SK-N-SH (cell line): ENCODE measurements at regions not wholly inside any gene's neighbourhood (a gene's known extent, or its start where the extent isn't known, plus 50 kb on each side); places are given as distances from the start of the nearest gene placed in this dataset.

Experiments
- CTCF ChIA-PET: fragments of 300-600, 350-600 bp; formaldehyde crosslinking; extraction: SDS; loops from one replicate; lab custom pipeline; 2021; lab: Yijun Ruan, JAX
- POLR2A ChIA-PET: fragments of 350-600 bp; sonication (Branson Sonifier 250); formaldehyde crosslinking; extraction: SDS; loops from one replicate; lab custom pipeline; 2020; ENCODE audit warnings: antibody characterized with exemption, inconsistent platforms; lab: Yijun Ruan, JAX
- DNase-seq: peaks from one replicate; pipeline ENCODE4 v3.0.0; 2012
- H2AFZ ChIP-seq: fragments of 200-600 bp; sonication (generic); 2 replicates; pipeline ENCODE4 v1.8.1; 2016; ENCODE audit warnings: antibody characterized with exemption, mild to moderate bottlenecking, low read depth
- H3F3A ChIP-seq: fragments of 200-600 bp; sonication (generic); replicated peaks from 2 replicates; pipeline ENCODE3; 2016; ENCODE audit warnings: antibody characterized with exemption, mild to moderate bottlenecking; ENCODE audit not compliant: insufficient read depth
- H3K27ac ChIP-seq, 2 experiments: fragments of 200-500 bp in 1 of 2; fragments of 200-600 bp in 1 of 2; sonication (Bioruptor generic) in 1 of 2; sonication (generic), shearing (Covaris generic) in 1 of 2; 2 replicates each; pipeline versions ENCODE4 v1.5.1 to v1.6.1; 2014 to 2016; ENCODE audit warnings: low read depth in 2 of 2, inconsistent platforms in 1 of 2, low read length in 1 of 2, mild to moderate bottlenecking in 1 of 2, mixed read lengths in 1 of 2
- H3K27me3 ChIP-seq: fragments of 200-600 bp; sonication (generic), shearing (Covaris generic); 2 replicates; pipeline ENCODE4 v1.6.1; 2016; ENCODE audit warnings: mixed run types; ENCODE audit not compliant: insufficient read depth
- H3K36me3 ChIP-seq, 2 experiments: fragments of 200-500 bp in 1 of 2; fragments of 200-600 bp in 1 of 2; sonication (Bioruptor generic) in 1 of 2; sonication (generic) in 1 of 2; replicated peaks in 1 of 2; 2 replicates each; pipeline versions ENCODE3 to v1.5.1; 2014 to 2016; ENCODE audit warnings: low read length in 1 of 2, mild to moderate bottlenecking in 1 of 2; ENCODE audit not compliant: insufficient read depth in 2 of 2, control insufficient read depth in 1 of 2
- H3K4me1 ChIP-seq, 2 experiments: fragments of 200-500 bp in 1 of 2; fragments of 200-600 bp in 1 of 2; sonication (Bioruptor generic) in 1 of 2; sonication (generic), shearing (Covaris generic) in 1 of 2; 2 replicates each; pipeline versions ENCODE4 v1.5.1 to v1.6.1; 2014 to 2016; ENCODE audit warnings: low read depth in 1 of 2, low read length in 1 of 2, mixed run types in 1 of 2; ENCODE audit not compliant: insufficient read depth in 2 of 2, control insufficient read depth in 1 of 2
- H3K4me2 ChIP-seq: fragments of 200-600 bp; sonication (generic), shearing (Covaris generic); 2 replicates; pipeline ENCODE4 v1.6.1; 2017; ENCODE audit warnings: mixed run types
- H3K4me3 ChIP-seq, 2 experiments: fragments of 200-500 bp in 1 of 2; fragments of 200-600 bp in 1 of 2; sonication (Bioruptor generic) in 1 of 2; sonication (generic), shearing (Covaris generic) in 1 of 2; 2 replicates each; pipeline versions ENCODE4 v1.5.1 to v1.8.1; 2014 to 2016; ENCODE audit warnings: low read depth in 2 of 2, inconsistent platforms in 1 of 2, low read length in 1 of 2, mild to moderate bottlenecking in 1 of 2, mixed read lengths in 1 of 2, moderate library complexity in 1 of 2
- H3K79me2 ChIP-seq: fragments of 200-600 bp; sonication (generic); 2 replicates; pipeline ENCODE4 v1.8.1; 2017; ENCODE audit warnings: mild to moderate bottlenecking; ENCODE audit not compliant: insufficient read depth
- H3K9ac ChIP-seq: fragments of 200-600 bp; sonication (generic); 2 replicates; pipeline ENCODE4 v1.6.1; 2017; ENCODE audit warnings: mixed run types
- H3K9me2 ChIP-seq: fragments of 200-600 bp; sonication (generic); 2 replicates; pipeline ENCODE4 v1.6.1; 2017; ENCODE audit warnings: mixed run types
- H3K9me3 ChIP-seq: fragments of 200-600 bp; sonication (generic); 2 replicates; pipeline ENCODE4 v1.6.1; 2017; ENCODE audit warnings: mixed run types, mild to moderate bottlenecking, moderate library complexity
- H4K20me1 ChIP-seq: fragments of 200-600 bp; sonication (generic); 2 replicates; pipeline ENCODE4 v1.6.1; 2017; ENCODE audit warnings: mild to moderate bottlenecking, mixed run types; ENCODE audit not compliant: insufficient read depth
- CHD2 ChIP-seq: fragments of 150-350 bp; IDR thresholded peaks from 2 replicates; pipeline ENCODE4 v1.6.1; 2018; ENCODE audit warnings: low read length; ENCODE audit not compliant: partially characterized antibody
- ELF1 ChIP-seq: IDR thresholded peaks from 2 replicates; pipeline ENCODE4 v1.4.0; 2012
- EP300 ChIP-seq, 2 experiments: IDR thresholded peaks; 2 replicates each; pipeline versions ENCODE4 v1.4.0 to v1.6.1; 2012; ENCODE audit warnings: borderline replicate concordance in 1 of 2, low read depth in 1 of 2, low read length in 1 of 2
- EZH2phosphoT487 ChIP-seq: fragments of 200-600 bp; sonication (generic); IDR thresholded peaks from 2 replicates; pipeline ENCODE4 v1.6.1; 2017; ENCODE audit warnings: low read depth, mixed run types, mild to moderate bottlenecking, antibody characterized with exemption, moderate library complexity, borderline replicate concordance
- FOSL2 ChIP-seq: IDR thresholded peaks from 2 replicates; pipeline ENCODE4 v1.4.0; 2012; ENCODE audit warnings: low read depth, mild to moderate bottlenecking, moderate library complexity, borderline replicate concordance
- FOXJ3 ChIP-seq: sonication (generic); formaldehyde crosslinking; IDR thresholded peaks from 2 replicates; pipeline ENCODE4 v1.5.1; 2020; ENCODE audit warnings: mild to moderate bottlenecking, missing genetic modification reagents
- FOXM1 ChIP-seq: IDR thresholded peaks from 2 replicates; pipeline ENCODE4 v1.4.0; 2012; ENCODE audit warnings: low read depth, mild to moderate bottlenecking
- GABPA ChIP-seq: IDR thresholded peaks from 2 replicates; pipeline ENCODE4 v1.4.0; 2012; ENCODE audit warnings: low read depth, mild to moderate bottlenecking
- GATA2 ChIP-seq: sonication (generic); formaldehyde crosslinking; IDR thresholded peaks from 2 replicates; pipeline ENCODE4 v1.5.0; 2020; ENCODE audit warnings: mild to moderate bottlenecking, missing genetic modification reagents
- JUND ChIP-seq: IDR thresholded peaks from 2 replicates; pipeline ENCODE4 v1.4.0; 2012
- MAX ChIP-seq: IDR thresholded peaks from 2 replicates; pipeline ENCODE4 v1.4.0; 2012; ENCODE audit warnings: low read depth
- MEF2A ChIP-seq: IDR thresholded peaks from 2 replicates; pipeline ENCODE4 v1.4.0; 2012; ENCODE audit warnings: low read depth, borderline replicate concordance
- NFIC ChIP-seq: IDR thresholded peaks from 2 replicates; pipeline ENCODE4 v1.4.0; 2012; ENCODE audit warnings: borderline replicate concordance
- POLR2AphosphoS5 ChIP-seq: IDR thresholded peaks from 2 replicates; pipeline ENCODE4 v1.6.1; 2012; ENCODE audit warnings: low read depth, low read length
- RAD21 ChIP-seq: IDR thresholded peaks from 2 replicates; pipeline ENCODE4 v1.6.1; 2012; ENCODE audit warnings: mild to moderate bottlenecking, low read length
- RCOR1 ChIP-seq: fragments of 150-350 bp; IDR thresholded peaks from 2 replicates; pipeline ENCODE4 v1.6.1; 2017; ENCODE audit warnings: antibody characterized with exemption, low read length
- RFX5 ChIP-seq: IDR thresholded peaks from 2 replicates; pipeline ENCODE4 v1.6.1; 2012; ENCODE audit warnings: mild to moderate bottlenecking, improper control_type of control experiment, low read length
- RXRA ChIP-seq: IDR thresholded peaks from 2 replicates; pipeline ENCODE4 v1.4.0; 2012; ENCODE audit warnings: low read depth, mild to moderate bottlenecking, borderline replicate concordance
- SMC3 ChIP-seq: IDR thresholded peaks from 2 replicates; pipeline ENCODE4 v1.6.1; 2012; ENCODE audit warnings: low read depth, low read length, improper control_type of control experiment
- TAF1 ChIP-seq: IDR thresholded peaks from 2 replicates; pipeline ENCODE4 v1.6.1; 2012; ENCODE audit warnings: low read depth, mild to moderate bottlenecking, low read length, moderate library complexity, borderline replicate concordance
- TCF12 ChIP-seq: IDR thresholded peaks from 2 replicates; pipeline ENCODE4 v1.4.0; 2012
- TEAD4 ChIP-seq: IDR thresholded peaks from 2 replicates; pipeline ENCODE4 v1.4.0; 2012; ENCODE audit warnings: mild to moderate bottlenecking, borderline replicate concordance; ENCODE audit not compliant: insufficient read depth
- YY1 ChIP-seq: IDR thresholded peaks from 2 replicates; pipeline ENCODE4 v1.4.0; 2012; ENCODE audit warnings: low read depth, mild to moderate bottlenecking
- ZBTB33 ChIP-seq: IDR thresholded peaks from 2 replicates; pipeline ENCODE4 v1.4.0; 2012; ENCODE audit warnings: low read depth, borderline replicate concordance
- WGBS: methylation state at CpG from one replicate; pipeline ENCODE4 v1.1.6; 2017; ENCODE audit warnings: low lambda C conversion rate; 5-methylcytosine and 5-hydroxymethylcytosine counted together

- CTCF ChIA-PET, result interaction anchor here (1.9 kb wide), 1 partner anchor 10 kb away, joined by 4 read pairs; no protein-coding TSS in a partner anchor
- no peak for DNase-seq
- H3K27ac ChIP-seq, result no peak overlapping the region
- H3K9me2 ChIP-seq, result no peaks in the 10 kb centered on the region
- no peak overlapping the region for H3K4me2 ChIP-seq
- H4K20me1 ChIP-seq, result no peaks in the 10 kb centered on the region
- POLR2A ChIA-PET, result no interaction called here
- no peaks in the 10 kb centered on the region for H3K27me3 ChIP-seq
- no peaks in the 10 kb centered on the region for H3K79me2 ChIP-seq
- TF ChIP-seq RXRA (no peak), TAF1 (no peak), RAD21 (no peak), ELF1 (no peak), JUND (no peak), FOSL2 (no peak), GATA2 (no peak), GABPA (no peak), RFX5 (no peak), TCF12 (no peak), CHD2 (no peak), FOXJ3 (CRISPR knock-in tag) (no peak), EZH2phosphoT487 (no peak), MEF2A (no peak), MAX (no peak)
- no peaks in the 10 kb centered on the region for H3F3A ChIP-seq
- H3K9ac ChIP-seq, result no peak overlapping the region
- no peaks in the 10 kb centered on the region for H3K4me1 ChIP-seq
- no peak overlapping the region for H2AFZ ChIP-seq
- no peaks in the 10 kb centered on the region for H3K9me3 ChIP-seq
- no peak overlapping the region for H3K4me3 ChIP-seq
- no peaks in the 10 kb centered on the region for H3K36me3 ChIP-seq
Measured at GRCh38 chr2:122575076-122575475, 819.6 kb downstream of the TSN start.

- Histone ChIP-seq H4K20me1 (no peaks in the 10 kb centered on the region), H2AFZ (no peak overlapping the region), H3K4me2 (no peak overlapping the region), H3K9me2 (no peaks in the 10 kb centered on the region), H3K79me2 (no peaks in the 10 kb centered on the region), H3K9me3 (no peaks in the 10 kb centered on the region; the same call in 1 of the 2 replicates), H3K36me3 (no peaks in the 10 kb centered on the region), H3K4me3 (no peak overlapping the region), H3F3A (no peaks in the 10 kb centered on the region), H3K4me1 (no peaks in the 10 kb centered on the region), H3K27me3 (no peaks in the 10 kb centered on the region), H3K27ac (no peak overlapping the region), H3K9ac (no peak overlapping the region)
- CTCF ChIA-PET, result no interaction called here
- WGBS, result 18% methylated on average over 2 of the region's 2 CpGs
- DNase-seq, result no peak
- no peak for TF ChIP-seq SMC3
- no peak for TF ChIP-seq FOXM1
- no peak for TF ChIP-seq ELF1
- TF ChIP-seq EP300 (IDR thresholded peaks at IDR 0.05; ENCODE audit: borderline replicate concordance in 1 of 2, low read depth in 1 of 2, low read length in 1 of 2), result no peak
- no peak for TF ChIP-seq TAF1
- no peak for TF ChIP-seq RCOR1
- TF ChIP-seq ZBTB33, result no peak
- no peak for TF ChIP-seq YY1
- TF ChIP-seq NFIC, result no peak
- no peak for TF ChIP-seq POLR2AphosphoS5
- TF ChIP-seq GABPA, result no peak
- TF ChIP-seq FOXJ3 (CRISPR knock-in tag), result no peak
- no peak for TF ChIP-seq TEAD4
- TF ChIP-seq CHD2, result no peak
- TF ChIP-seq RXRA, result no peak
- TF ChIP-seq GATA2, result no peak
- TF ChIP-seq, all 33 proteins: peak for 0
- POLR2A ChIA-PET, result no interaction called here
Measured at GRCh38 chr2:122583159-122583917, 827.9 kb downstream of the TSN start.
